EH (cell line): ENCODE measurements at regions not wholly inside any gene's neighbourhood (a gene's known extent, or its start where the extent isn't known, plus 50 kb on each side); places are given as distances from the start of the nearest gene placed in this dataset.

ENCODE experiments used
- DNase-seq: peaks from one replicate; pipeline ENCODE4 v3.0.0-alpha.2; 2015; ENCODE audit warnings: low read depth

GRCh38 chr2:122883849-122884248, 1128.4 kb downstream of the TSN start:
- no peak for DNase-seq

GRCh38 chr2:122884889-122885288, 1129.4 kb downstream of the TSN start:
- DNase-seq = no peak

DNA sequence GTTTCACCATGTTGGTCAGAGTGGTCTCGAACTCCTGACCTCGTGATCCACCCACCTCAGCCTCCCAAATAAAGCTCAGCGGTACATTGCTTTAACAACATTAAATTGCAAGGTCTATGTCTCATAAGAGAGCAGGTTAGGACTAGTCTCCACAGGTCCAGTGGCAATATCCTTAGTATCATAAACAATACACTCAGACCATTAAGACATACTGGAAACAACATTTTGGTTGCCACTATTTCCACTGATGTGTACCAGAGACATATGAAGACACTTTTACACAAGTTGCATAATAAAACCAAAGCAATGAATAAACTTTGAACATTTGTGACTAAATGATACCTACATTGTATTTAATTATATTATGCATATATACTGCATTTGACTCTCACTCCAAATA, 1130.0 kb downstream of the TSN start:
- no peak for DNase-seq

- DNase-seq = no peak
These were observed 1131.2 kb downstream of the TSN start for GRCh38 chr2:122886479-122887145.

DNA sequence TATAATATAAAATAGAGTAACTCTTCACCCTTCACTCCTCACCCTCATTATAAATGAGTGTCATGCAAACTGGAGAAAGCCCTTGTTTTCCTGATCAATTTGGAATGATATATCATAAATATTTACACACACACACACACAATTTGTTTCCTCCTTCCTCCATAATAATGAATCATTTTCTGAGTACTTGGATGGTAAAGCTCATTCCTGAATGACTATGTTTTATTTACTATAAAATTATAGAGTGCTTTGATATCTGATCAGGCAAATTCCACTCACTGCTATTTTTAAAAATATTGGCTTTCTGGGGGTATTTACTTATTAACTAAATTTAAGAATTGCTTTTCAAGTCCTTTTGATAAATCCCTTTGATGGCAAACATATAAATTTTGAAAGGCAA, 1125.5 kb upstream of the CNTNAP5 start:
- DNase-seq = no peak

- DNase-seq = no peak
These were observed 1119.7 kb upstream of the CNTNAP5 start for GRCh38 chr2:122905431-122905830.

- DNase-seq = no peak
These were observed 1116.9 kb upstream of the CNTNAP5 start for GRCh38 chr2:122908159-122908558.

DNA sequence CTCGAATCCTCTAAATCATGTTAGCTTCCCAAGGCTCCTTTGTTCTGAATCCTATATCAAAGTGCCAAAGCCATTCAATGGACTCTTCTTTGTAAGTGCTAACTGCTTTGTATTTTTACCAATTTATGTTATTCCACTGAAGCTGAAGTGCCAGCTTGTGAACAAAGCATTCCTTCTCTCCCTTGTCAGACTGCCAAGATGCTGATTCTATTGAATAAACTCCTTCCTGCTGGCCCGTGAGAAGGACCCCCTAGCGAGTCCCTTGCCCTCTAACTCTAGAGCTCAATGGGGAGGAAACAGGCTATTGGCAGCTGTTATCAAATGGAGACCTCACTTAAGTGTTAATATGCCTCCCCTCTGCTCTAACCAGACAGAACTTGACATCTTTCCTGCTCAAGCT, 1097.9 kb upstream of the CNTNAP5 start:
- no peak for DNase-seq

GRCh38 chr2:122927710-122928557, 1097.2 kb upstream of the CNTNAP5 start:
- no peak for DNase-seq

DNA sequence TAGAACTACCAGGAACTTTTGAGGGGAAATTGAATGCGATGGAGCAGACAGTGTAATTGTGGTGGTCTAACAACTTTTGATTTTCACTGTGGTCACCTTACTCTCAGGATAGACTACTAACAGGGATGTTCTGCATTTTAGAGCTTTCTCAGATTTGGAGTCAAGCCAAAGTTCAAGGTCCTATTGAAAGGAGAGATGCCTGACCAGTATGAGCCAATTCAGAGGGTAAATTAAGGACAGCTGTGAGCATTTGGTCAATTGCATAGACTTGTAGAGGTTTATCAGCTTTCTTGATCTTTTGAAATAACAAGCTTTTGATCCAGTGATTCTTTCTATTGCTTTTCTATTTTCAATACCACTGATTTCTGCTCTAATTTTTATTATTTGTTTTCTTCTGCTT, 1095.7 kb upstream of the CNTNAP5 start:
- DNase-seq = no peak

DNA sequence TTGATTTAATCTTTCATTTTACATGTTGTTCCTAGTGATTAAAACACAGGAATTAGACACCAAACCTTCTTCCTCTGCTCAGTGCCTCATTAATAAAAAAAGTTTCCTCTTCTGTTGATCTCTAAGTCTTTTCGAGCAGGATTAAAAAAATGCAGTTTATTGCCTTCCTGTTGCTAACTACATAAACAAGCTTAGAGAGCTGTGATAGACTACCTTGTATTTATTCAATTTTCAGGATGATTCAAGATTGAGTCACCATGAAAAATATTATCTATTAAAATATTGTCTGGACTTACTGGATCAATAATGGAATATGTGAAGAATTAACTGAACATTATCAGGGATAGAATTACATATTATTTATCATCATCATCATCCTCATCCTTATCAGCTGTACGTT, 1089.6 kb upstream of the CNTNAP5 start:
- DNase-seq = no peak

GRCh38 chr2:122939796-122940195, 1085.3 kb upstream of the CNTNAP5 start:
- no peak for DNase-seq

DNA sequence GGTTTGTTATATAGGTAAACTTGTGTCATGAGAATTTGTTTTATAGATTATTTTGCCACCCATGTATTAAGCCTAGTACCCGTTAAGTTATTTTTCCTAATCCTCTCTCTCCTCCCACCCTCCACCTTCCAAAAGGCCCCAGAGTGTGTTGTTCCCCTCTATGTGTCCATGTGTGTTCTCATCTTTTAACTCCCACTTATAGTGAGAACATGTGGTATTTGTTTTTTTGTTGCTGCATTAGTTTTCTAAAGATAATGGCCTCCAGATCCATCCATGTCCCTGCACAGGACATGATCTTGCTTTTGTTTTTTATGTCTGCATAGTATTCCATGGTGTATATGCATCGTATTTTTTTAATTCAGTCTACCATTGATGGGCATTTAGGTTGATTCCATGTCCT, 1075.6 kb upstream of the CNTNAP5 start:
- DNase-seq = no peak

- DNase-seq = no peak
These were observed 1069.3 kb upstream of the CNTNAP5 start for GRCh38 chr2:122955776-122956175.

DNA sequence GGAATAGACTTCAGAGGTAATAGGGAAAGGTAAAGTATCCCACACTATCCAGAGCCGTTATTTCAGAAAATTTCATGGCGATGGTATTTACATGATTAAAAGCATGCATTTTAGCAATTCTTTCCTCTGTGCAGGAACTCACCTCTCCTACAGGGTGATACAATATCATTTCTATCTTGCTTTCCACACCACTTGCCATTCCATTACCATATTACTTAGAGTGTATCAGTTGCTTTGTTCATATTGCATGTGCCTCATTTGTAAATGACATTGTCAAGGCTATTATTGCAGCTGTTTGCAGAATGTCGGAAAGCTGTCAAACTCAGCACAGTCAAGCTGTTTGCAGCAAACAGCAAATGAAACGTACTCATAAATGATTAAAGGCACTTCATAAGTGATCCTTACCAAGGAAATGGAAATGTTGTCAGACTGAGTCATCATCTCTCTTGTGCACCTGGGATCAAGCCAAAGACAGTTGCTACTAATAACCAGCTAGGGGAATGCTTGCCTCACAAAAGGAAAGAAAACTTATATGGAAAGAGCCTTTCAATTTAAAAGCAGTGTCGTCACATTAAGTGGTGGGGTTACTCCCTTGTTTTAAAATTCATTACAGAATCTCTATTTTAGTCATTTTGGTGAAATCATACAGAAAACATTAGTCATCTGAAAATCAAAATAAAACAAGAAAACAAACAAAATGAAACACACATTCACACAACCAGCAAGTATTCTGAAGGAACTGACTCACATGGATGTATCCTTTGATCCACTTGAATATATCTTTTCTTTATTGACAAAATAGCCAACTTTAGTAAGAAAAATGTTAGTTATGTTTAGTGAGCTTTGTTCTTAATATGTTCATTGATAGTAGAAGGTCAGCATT, 1064.1 kb upstream of the CNTNAP5 start:
- DNase-seq = no peak

GRCh38 chr2:122966461-122966860, 1058.6 kb upstream of the CNTNAP5 start:
- no peak for DNase-seq

DNA sequence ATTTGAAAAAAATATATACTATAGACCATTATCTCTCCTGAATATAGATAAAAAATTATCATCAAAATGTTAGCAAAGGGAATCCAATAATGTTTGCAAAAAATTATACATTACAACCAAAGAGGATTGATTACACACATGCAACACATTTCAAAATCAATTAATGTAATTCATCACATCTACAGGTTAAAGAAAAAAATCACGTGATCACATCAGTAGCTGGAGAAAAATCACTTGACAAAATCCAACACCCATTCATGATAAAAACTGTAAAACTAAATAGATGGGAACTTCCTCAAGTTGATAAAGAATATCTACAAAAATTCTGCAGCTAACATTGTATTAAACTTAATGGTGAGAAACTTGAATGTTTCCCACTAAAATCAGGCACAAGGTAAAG, 1047.5 kb upstream of the CNTNAP5 start:
- DNase-seq = no peak

DNA sequence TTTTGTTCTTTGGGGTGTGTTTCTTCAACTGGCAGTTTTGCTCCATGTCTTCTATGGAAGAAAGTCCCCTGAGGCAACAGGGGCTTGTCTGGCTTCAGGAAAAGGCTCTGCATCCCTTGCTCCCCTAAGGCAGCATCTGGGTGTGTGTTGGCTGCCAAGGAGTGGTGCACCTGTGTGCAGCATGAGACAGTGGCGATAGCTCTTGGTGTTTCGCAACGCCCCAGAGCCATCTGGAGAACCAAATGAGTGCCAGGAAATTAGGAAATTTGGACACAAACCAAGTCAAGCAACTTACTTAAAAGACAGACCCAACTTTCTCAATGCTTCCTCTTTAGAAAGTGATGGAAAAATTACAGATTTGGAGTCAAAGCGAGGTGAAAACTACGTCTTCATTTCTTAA, 1044.4 kb upstream of the CNTNAP5 start:
- DNase-seq = no peak

GRCh38 chr2:122982936-122983335, 1042.2 kb upstream of the CNTNAP5 start:
- no peak for DNase-seq

DNA sequence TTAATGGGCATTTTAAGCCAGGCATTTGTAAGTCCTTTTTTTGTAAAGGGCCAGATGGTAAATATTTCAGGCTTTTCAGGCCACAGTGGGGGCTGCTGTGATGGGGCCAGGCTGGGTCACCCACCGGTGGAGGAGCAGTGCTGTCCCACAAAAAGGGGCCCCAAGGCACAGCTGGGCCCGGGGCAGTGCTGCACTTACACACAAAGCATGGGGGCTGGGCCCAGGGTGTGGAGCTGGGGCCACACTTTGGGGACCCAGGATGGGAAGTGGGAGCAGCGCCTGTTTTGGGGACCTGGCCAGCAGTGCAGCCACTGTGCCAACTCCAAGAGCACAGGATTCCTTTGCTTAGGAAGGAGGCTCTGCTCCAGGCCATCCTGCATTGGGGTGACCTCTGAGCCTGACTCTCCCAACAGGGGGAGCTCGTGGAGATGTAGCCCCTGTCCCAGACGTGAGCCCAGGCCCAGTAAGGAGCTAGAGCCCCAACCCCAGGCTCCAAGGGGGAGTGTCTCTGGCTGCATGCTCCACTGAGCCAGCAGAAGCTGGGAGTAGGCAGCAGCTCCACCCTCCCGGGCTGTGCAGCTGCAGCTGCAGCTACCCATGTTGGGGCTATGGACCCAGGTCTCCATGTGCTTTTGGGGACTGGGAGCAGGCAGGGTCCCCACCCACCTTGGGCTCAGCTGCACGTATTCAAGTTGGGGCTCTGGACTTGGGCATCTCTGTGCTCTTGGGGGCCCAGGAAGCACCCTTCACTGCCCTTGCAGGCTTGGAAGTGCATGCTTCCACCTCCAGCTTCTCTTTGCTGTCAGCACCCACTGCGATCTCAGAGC, 1036.5 kb upstream of the CNTNAP5 start:
- no peak for DNase-seq

- DNase-seq = no peak
These were observed 1031.5 kb upstream of the CNTNAP5 start for GRCh38 chr2:122993592-122993991.

DNA sequence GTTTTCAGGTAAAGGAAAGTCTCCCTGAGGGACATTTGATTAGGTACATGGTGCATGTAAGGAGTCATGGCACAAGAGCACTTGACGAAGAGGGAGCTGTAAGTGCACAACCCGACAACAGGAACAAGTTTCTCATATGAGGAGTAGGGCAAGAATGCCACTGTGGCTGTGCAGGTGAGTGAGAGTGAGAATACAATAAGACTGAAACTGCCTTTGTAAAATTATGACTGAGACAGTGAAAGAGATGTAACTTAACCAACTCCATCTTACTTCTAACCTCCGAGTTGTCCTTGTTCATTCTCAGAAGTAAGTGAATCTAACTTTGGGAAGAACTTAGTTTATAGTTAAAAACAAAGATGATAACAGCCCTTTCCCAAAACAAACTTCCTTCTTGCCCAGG, 1025.8 kb upstream of the CNTNAP5 start:
- no peak for DNase-seq
